Heart left ventricle (tissue), 13 donors: ENCODE measurements at regions not wholly inside any gene's neighbourhood (a gene's known extent, or its start where the extent isn't known, plus 50 kb on each side); places are given as distances from the start of the nearest gene placed in this dataset.

Experiments
- CTCF ChIP-seq, 12 donors: fragments of 200-600 bp; sonication (generic) in 4 of 12; IDR thresholded peaks; one replicate each; pipeline versions ENCODE4 v1.5.0 to v1.8.0; 2018 to 2022; ENCODE audit warnings: antibody characterized with exemption in 12 of 12, mild to moderate bottlenecking in 5 of 12
- POLR2A ChIP-seq, 2 donors: fragments of 450-650 bp; IDR thresholded peaks; one replicate each; pipeline ENCODE4 v1.6.1; 2017; ENCODE audit warnings: antibody characterized with exemption in 2 of 2, mild to moderate bottlenecking in 2 of 2, moderate library complexity in 2 of 2
- donor health status: ischemic (EF 13 %, LVEDD 7.1; RV severe dilation, severe dysfunction).
- donor health status: DM: no; HTN: yes; CAD: no.
- donor health status: DM: no; HTN: no; CAD: no.
- donor health status: ischemic (EF 25% LVEDD 6.9; RV normal size, moderate dysfunction).
- donor health status: ischemic (EF 25% LVEDD 5.7; RV mildly dilated, moderate dysfunction).
- donor health status: ischemic (EF 35%, LVEDD 5.7; RV mildly dilated, moderate dysfunction).
- donor health status: nonischemic (EF 11% LVEDD 7.7; RV severe dilation, severe dysfunction).
- donor health status: DM: yes; HTN: yes; CAD: no.
- donor health status: PGD.
- donor health status: ischemic (EF 29% LVEDD 5.4; RV normal size, mild dysfunction).
- donor health status: nonischemic (EF 23%, LVEDD 6.1; RV moderate dilation, normal function).

GRCh38 chr1:106978477-106979322 lies 77.8 kb upstream of the PRMT6 start:
- TF ChIP-seq CTCF (IDR thresholded peaks at IDR 0.05) (no peak), POLR2A (IDR thresholded peaks at IDR 0.05) (no peak)
